H9 (cell line): ENCODE measurements at regions not wholly inside any gene's neighbourhood (a gene's known extent, or its start where the extent isn't known, plus 50 kb on each side); places are given as distances from the start of the nearest gene placed in this dataset.

ENCODE experiments used
- DNase-seq: peaks from one replicate; pipeline ENCODE4 v3.0.0-alpha.2; 2017
- H2AFZ ChIP-seq: one replicate; pipeline ENCODE4 v1.6.1; 2013; ENCODE audit warnings: mild to moderate bottlenecking, low read length, control low read depth, moderate library complexity
- H2AK5ac ChIP-seq: 2 replicates; pipeline ENCODE4 v1.6.1; 2013; ENCODE audit warnings: low read length, control low read depth, mixed read lengths; ENCODE audit not compliant: insufficient read length
- H2BK120ac ChIP-seq: one replicate; pipeline ENCODE4 v1.6.1; 2013; ENCODE audit warnings: low read depth, mild to moderate bottlenecking, low read length, control low read depth, inconsistent platforms; ENCODE audit not compliant: poor library complexity, severe bottlenecking
- H2BK12ac ChIP-seq: 2 replicates; pipeline ENCODE4 v1.6.1; 2013; ENCODE audit warnings: low read length, control low read depth, mixed read lengths, low read depth; ENCODE audit not compliant: insufficient read length
- H2BK15ac ChIP-seq: 2 replicates; pipeline ENCODE4 v1.6.1; 2013; ENCODE audit warnings: low read depth, low read length, control low read depth
- H2BK20ac ChIP-seq: one replicate; pipeline ENCODE4 v1.6.1; 2013; ENCODE audit warnings: low read depth, mild to moderate bottlenecking, low read length, control low read depth, inconsistent platforms; ENCODE audit not compliant: poor library complexity, severe bottlenecking
- H2BK5ac ChIP-seq: 2 replicates; pipeline ENCODE4 v1.6.1; 2013; ENCODE audit warnings: low read length, control low read depth, mixed read lengths; ENCODE audit not compliant: insufficient read length
- H3K14ac ChIP-seq: 2 replicates; pipeline ENCODE4 v1.6.1; 2013; ENCODE audit warnings: low read length, control low read depth; ENCODE audit not compliant: insufficient read depth
- H3K18ac ChIP-seq: 2 replicates; pipeline ENCODE4 v1.6.1; 2013; ENCODE audit warnings: low read depth, mild to moderate bottlenecking, mixed read lengths, low read length, control low read depth; ENCODE audit not compliant: insufficient read length
- H3K23ac ChIP-seq: 2 replicates; pipeline ENCODE4 v1.6.1; 2013; ENCODE audit warnings: low read length, control low read depth, mixed read lengths, low read depth; ENCODE audit not compliant: insufficient read length
- H3K23me2 ChIP-seq: 2 replicates; pipeline ENCODE4 v1.6.1; 2013; ENCODE audit warnings: low read depth, mild to moderate bottlenecking, mixed read lengths, low read length, control low read depth; ENCODE audit not compliant: insufficient read length, poor library complexity, severe bottlenecking
- H3K27ac ChIP-seq: 2 replicates; pipeline ENCODE4 v1.5.1; 2013; ENCODE audit warnings: low read length, control low read depth, mixed read lengths, low read depth; ENCODE audit not compliant: insufficient read length
- H3K27me3 ChIP-seq: 2 replicates; pipeline ENCODE4 v1.6.1; 2013; ENCODE audit warnings: low read length, control low read depth, inconsistent platforms; ENCODE audit not compliant: insufficient read depth
- H3K4ac ChIP-seq: 2 replicates; pipeline ENCODE4 v1.6.1; 2013; ENCODE audit warnings: low read depth, mild to moderate bottlenecking, control low read depth, inconsistent platforms, low read length, moderate library complexity
- H3K4me1 ChIP-seq: 2 replicates; pipeline ENCODE4 v1.6.1; 2013; ENCODE audit warnings: low read length, control low read depth, inconsistent platforms; ENCODE audit not compliant: insufficient read depth
- H3K4me2 ChIP-seq: 2 replicates; pipeline ENCODE4 v1.6.1; 2013; ENCODE audit warnings: low read length, control low read depth, mixed read lengths; ENCODE audit not compliant: insufficient read length, insufficient read depth
- H3K56ac ChIP-seq: 2 replicates; pipeline ENCODE4 v1.6.1; 2013; ENCODE audit warnings: low read depth, mild to moderate bottlenecking, mixed read lengths, low read length, control low read depth; ENCODE audit not compliant: insufficient read length
- H3K79me1 ChIP-seq: 2 replicates; pipeline ENCODE4 v1.6.1; 2013; ENCODE audit warnings: low read depth, mild to moderate bottlenecking, moderate library complexity, low read length, control low read depth, inconsistent platforms; ENCODE audit not compliant: insufficient read depth, poor library complexity, severe bottlenecking
- H3K79me2 ChIP-seq: 2 replicates; pipeline ENCODE4 v1.6.1; 2013; ENCODE audit warnings: low read length, control low read depth, inconsistent platforms; ENCODE audit not compliant: insufficient read depth
- H3K9ac ChIP-seq: 2 replicates; pipeline ENCODE4 v1.6.1; 2013; ENCODE audit warnings: low read length, control low read depth, mixed read lengths; ENCODE audit not compliant: insufficient read length; ENCODE audit errors: extremely low read depth
- H3K9me3 ChIP-seq: one replicate; pipeline ENCODE4 v1.6.1; 2013; ENCODE audit warnings: low read depth, low read length, inconsistent platforms; ENCODE audit not compliant: control insufficient read depth
- H3T11ph ChIP-seq: one replicate; pipeline ENCODE4 v1.6.1; 2013; ENCODE audit warnings: mild to moderate bottlenecking, low read length, control low read depth, inconsistent platforms
- H4K20me1 ChIP-seq: one replicate; pipeline ENCODE4 v1.6.1; 2013; ENCODE audit not compliant: control insufficient read depth, insufficient read length, insufficient read depth
- H4K5ac ChIP-seq: 2 replicates; pipeline ENCODE4 v1.6.1; 2013; ENCODE audit warnings: low read depth, mild to moderate bottlenecking, mixed read lengths, low read length, control low read depth; ENCODE audit not compliant: insufficient read length
- H4K8ac ChIP-seq: replicated peaks from 2 replicates; pipeline ENCODE4 v1.6.1; 2013; ENCODE audit warnings: low read length, control low read depth, mixed read lengths, low read depth; ENCODE audit not compliant: insufficient read length
- H4K91ac ChIP-seq: 2 replicates; pipeline ENCODE4 v1.6.1; 2013; ENCODE audit warnings: low read depth, mild to moderate bottlenecking, moderate library complexity, mixed read lengths, low read length, control low read depth; ENCODE audit not compliant: insufficient read length
- H3K27ac Mint-ChIP-seq, 3 experiments: 2 replicates in 2 of 3; 3 replicates in 1 of 3; pipeline ENCODE4 v1.8.0; 2020 to 2021; ENCODE audit warnings: mixed read lengths in 3 of 3, mild to moderate bottlenecking in 1 of 3, moderate library complexity in 1 of 3
- H3K27me3 Mint-ChIP-seq: 2 replicates; pipeline ENCODE4 v1.8.0; 2021; ENCODE audit warnings: low read depth, mild to moderate bottlenecking, moderate library complexity, mixed read lengths
- H3K36me3 Mint-ChIP-seq, 3 experiments: 2 replicates in 2 of 3; 3 replicates in 1 of 3; pipeline ENCODE4 v1.8.0; 2020 to 2021; ENCODE audit warnings: low read depth in 3 of 3, mixed read lengths in 3 of 3; ENCODE audit not compliant: insufficient read depth in 1 of 3
- H3K4me1 Mint-ChIP-seq, 2 experiments: 2 replicates each; pipeline ENCODE4 v1.8.0; 2020; ENCODE audit warnings: mixed read lengths in 2 of 2
- H3K4me3 Mint-ChIP-seq, 2 experiments: 2 replicates in 1 of 2; 3 replicates in 1 of 2; pipeline ENCODE4 v1.8.0; 2020 to 2021; ENCODE audit warnings: mild to moderate bottlenecking in 2 of 2, mixed read lengths in 2 of 2, moderate library complexity in 1 of 2
- H3K9me3 Mint-ChIP-seq, 2 experiments: 2 replicates in 1 of 2; 3 replicates in 1 of 2; pipeline ENCODE4 v1.8.0; 2020; ENCODE audit warnings: mild to moderate bottlenecking in 2 of 2, mixed read lengths in 2 of 2, moderate library complexity in 1 of 2
- CTCF ChIP-seq: fragments of 200-600 bp; sonication (generic); conservative IDR thresholded peaks from 3 replicates; pipeline ENCODE4 v1.8.0; 2021; ENCODE audit warnings: antibody characterized with exemption, mild to moderate bottlenecking
- WGBS: extraction: QIAGEN DNeasy Blood & Tissue Kit; methylation state at CpG from one replicate; pipeline ENCODE4 v1.1.7; 2013; ENCODE audit warnings: missing lambda C conversion rate, low lambda C conversion rate, mixed read lengths; ENCODE audit not compliant: insufficient read length; ENCODE audit errors: extremely low coverage; 5-methylcytosine and 5-hydroxymethylcytosine counted together

- Histone ChIP-seq H3K79me2 (no peaks in the 10 kb centered on the region), H3K27ac (no peak overlapping the region), H4K20me1 (no peaks in the 10 kb centered on the region), H3K56ac (no peak overlapping the region), H3K14ac (no peak overlapping the region), H2BK15ac (no peak overlapping the region), H3T11ph (no peak overlapping the region), H2BK120ac (no peak overlapping the region), H3K4me2 (no peak overlapping the region), H3K4me1 (no peaks in the 10 kb centered on the region), H2BK20ac (no peak overlapping the region), H3K9ac (no peak overlapping the region), H3K27me3 (no peaks in the 10 kb centered on the region), H4K91ac (no peak overlapping the region), H3K18ac (no peak overlapping the region), H3K79me1 (no peaks in the 10 kb centered on the region), H2AK5ac (no peak overlapping the region), H3K23ac (no peak overlapping the region), H2BK12ac (no peak overlapping the region), H4K8ac (no peak overlapping the region), H3K9me3 (no peaks in the 10 kb centered on the region), H2BK5ac (no peak overlapping the region), H4K5ac (no peak overlapping the region), H2AFZ (no peak overlapping the region), H3K4ac (no peak overlapping the region), H3K23me2 (no peaks in the 10 kb centered on the region)
- no peak overlapping the region for H3K4me3 Mint-ChIP-seq
- no peaks in the 10 kb centered on the region for H3K27me3 Mint-ChIP-seq
- no peak for DNase-seq
- H3K36me3 Mint-ChIP-seq, result peaks cover 0 to 7% (median 6%) of the 10 kb centered on the region in 3 experiments; a peak in 4 of 7 replicates
- H3K27ac Mint-ChIP-seq, result no peak overlapping the region
- TF ChIP-seq CTCF, result no peak
- H3K9me3 Mint-ChIP-seq, result peaks cover 4 to 8% of the 10 kb centered on the region in 2 experiments; a peak in 4 of 5 replicates
- H3K4me1 Mint-ChIP-seq, result no peaks in the 10 kb centered on the region
- no CpG with 5 or more reads among the region's 6 CpGs for WGBS
Measured at GRCh38 chr1:239700667-239701066, 314.3 kb downstream of the CHRM3 start.
